ENCODE measurements at regions not wholly inside any gene's neighbourhood (a gene's known extent, or its start where the extent isn't known, plus 50 kb on each side); places are given as distances from the start of the nearest gene placed in this dataset.

GRCh38 chr2:12452185-12452584 is 264.6 kb upstream of the TRIB2 start:
- Histone ChIP-seq H3K9me3 (no peaks in the 10 kb centered on the region), H3K27ac (peak overlapping the region; percentile 28), H3K36me3 (no peaks in the 10 kb centered on the region), H3K27me3 (no peaks in the 10 kb centered on the region), H3K4me3 (no peak overlapping the region), H3K4me1 (peaks cover 14% of the 10 kb centered on the region)
- intact Hi-C loops (cut with DNase I), result no loop called here
- no peak for TF ChIP-seq CTCF (IDR thresholded peaks at IDR 0.05)
- DNase-seq, result no peak
- ATAC-seq, result peak; percentile 15

- intact Hi-C loops (cut with DNase I), result no loop called here
- Histone ChIP-seq H3K9me3 (no peaks in the 10 kb centered on the region), H3K4me3 (no peak overlapping the region), H3K36me3 (no peaks in the 10 kb centered on the region), H3K4me1 (peaks cover 25% of the 10 kb centered on the region), H3K27ac (no peak overlapping the region), H3K27me3 (no peaks in the 10 kb centered on the region)
- DNase-seq (no peak), ATAC-seq (no peak)
- TF ChIP-seq CTCF (IDR thresholded peaks at IDR 0.05), result no peak
Observed at GRCh38 chr2:12453731-12454130, 263.0 kb upstream of the TRIB2 start.

DNA sequence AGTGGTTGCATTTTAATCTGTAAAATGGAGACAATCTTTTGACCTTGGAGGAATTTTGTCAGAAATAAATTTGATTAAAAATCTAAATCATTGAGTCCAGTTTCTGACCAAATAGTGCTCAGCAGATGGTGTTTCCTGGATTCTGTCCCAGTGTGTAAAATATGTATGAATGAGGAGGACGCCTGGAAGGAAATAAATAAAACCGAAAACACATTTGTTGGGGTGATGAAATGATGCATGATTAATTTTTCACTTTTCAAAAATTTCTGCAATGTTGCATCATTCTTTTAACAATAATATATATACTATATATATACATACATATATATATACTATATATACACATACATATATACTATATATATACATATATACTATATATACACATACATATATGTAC is 261.1 kb upstream of the TRIB2 start:
- intact Hi-C loops (cut with DNase I), result no loop called here
- Histone ChIP-seq H3K4me3 (no peak overlapping the region), H3K9me3 (no peaks in the 10 kb centered on the region), H3K27me3 (no peaks in the 10 kb centered on the region), H3K36me3 (no peaks in the 10 kb centered on the region), H3K27ac (no peak overlapping the region), H3K4me1 (peaks cover 25% of the 10 kb centered on the region)
- TF ChIP-seq CTCF (IDR thresholded peaks at IDR 0.05), result no peak
- ATAC-seq, result no peak
- DNase-seq, result no peak

DNA sequence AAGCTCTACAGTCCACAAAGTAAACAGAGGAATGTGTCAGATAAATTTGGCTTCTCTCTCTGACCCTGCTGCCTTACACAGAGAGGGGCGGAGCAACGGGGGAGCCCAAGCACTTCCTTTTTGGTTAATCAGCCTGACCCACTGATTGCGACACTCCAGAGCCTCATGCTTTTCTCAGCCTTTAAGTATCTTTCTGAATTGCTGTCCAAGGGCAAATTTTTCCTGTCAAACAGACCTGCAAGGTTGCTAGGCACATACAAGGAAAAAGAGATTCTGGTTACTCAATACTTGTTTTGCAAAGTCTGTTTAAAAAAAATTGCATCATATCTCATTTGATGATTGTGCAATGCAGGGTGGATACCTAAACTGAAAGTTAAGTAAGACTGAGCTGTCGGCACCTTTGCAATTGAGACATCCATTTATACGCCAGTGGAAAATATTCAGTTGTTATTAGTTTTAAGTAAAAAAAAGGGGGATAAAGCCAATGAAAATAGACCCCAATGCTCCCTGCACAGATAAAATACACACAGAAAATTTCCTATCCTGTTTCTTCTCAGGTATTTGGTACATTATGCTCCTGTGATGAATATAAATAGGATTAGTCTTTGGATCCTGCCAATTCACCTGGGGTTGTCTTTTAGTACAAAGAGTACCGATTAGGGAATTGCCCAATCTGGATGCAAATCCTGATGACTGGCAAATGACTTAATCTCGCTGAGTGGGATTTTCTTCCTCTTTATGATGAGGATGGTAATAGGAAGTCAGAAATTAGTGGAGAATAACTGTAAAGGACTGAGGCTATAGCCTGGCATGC is 260.2 kb upstream of the TRIB2 start:
- H3K9me3 ChIP-seq, result no peaks in the 10 kb centered on the region
- no peaks in the 10 kb centered on the region for H3K27me3 ChIP-seq
- peaks cover 25% of the 10 kb centered on the region for H3K4me1 ChIP-seq
- intact Hi-C loops (cut with DNase I), result no loop called here
- H3K36me3 ChIP-seq, result no peaks in the 10 kb centered on the region
- TF ChIP-seq CTCF (IDR thresholded peaks at IDR 0.05), result no peak
- ATAC-seq, result peak; percentile 96
- peak; percentile 93 for DNase-seq
- H3K4me3 ChIP-seq, result peak overlapping the region; percentile 22
- peak overlapping the region; percentile 80 for H3K27ac ChIP-seq

GRCh38 chr2:12457831-12458230 is 258.9 kb upstream of the TRIB2 start:
- peak; percentile 59 for ATAC-seq

More at GRCh38 chr2:12457831-12458230, 258.9 kb upstream of the TRIB2 start:
- peak overlapping the region; percentile 80 for H3K27ac ChIP-seq
- H3K4me1 ChIP-seq, result peaks cover 16% of the 10 kb centered on the region
- H3K36me3 ChIP-seq, result no peaks in the 10 kb centered on the region
- H3K4me3 ChIP-seq, result no peak overlapping the region
- DNase-seq, result no peak
- no peaks in the 10 kb centered on the region for H3K9me3 ChIP-seq
- intact Hi-C loops (cut with DNase I), result no loop called here
- H3K27me3 ChIP-seq, result no peaks in the 10 kb centered on the region
- no peak for TF ChIP-seq CTCF (IDR thresholded peaks at IDR 0.05)
